Choroid plexus epithelial cell (primary cell): ENCODE measurements at regions not wholly inside any gene's neighbourhood (a gene's known extent, or its start where the extent isn't known, plus 50 kb on each side); places are given as distances from the start of the nearest gene placed in this dataset.

Experiments
- DNase-seq: peaks from one replicate; pipeline ENCODE4 v3.0.0-alpha.2; 2010; ENCODE audit warnings: low read depth
- H3K4me3 ChIP-seq: 2 replicates; pipeline ENCODE4 v1.5.1; 2011; ENCODE audit warnings: low read depth, mild to moderate bottlenecking, control low read depth, low read length, moderate library complexity
- TF ChIP-seq, protein P1 (sequence below): conservative IDR thresholded peaks from 2 replicates; pipeline ENCODE4 v1.5.1; 2011; ENCODE audit warnings: low read depth, mild to moderate bottlenecking, control low read depth, inconsistent platforms, low read length, moderate library complexity

DNA sequence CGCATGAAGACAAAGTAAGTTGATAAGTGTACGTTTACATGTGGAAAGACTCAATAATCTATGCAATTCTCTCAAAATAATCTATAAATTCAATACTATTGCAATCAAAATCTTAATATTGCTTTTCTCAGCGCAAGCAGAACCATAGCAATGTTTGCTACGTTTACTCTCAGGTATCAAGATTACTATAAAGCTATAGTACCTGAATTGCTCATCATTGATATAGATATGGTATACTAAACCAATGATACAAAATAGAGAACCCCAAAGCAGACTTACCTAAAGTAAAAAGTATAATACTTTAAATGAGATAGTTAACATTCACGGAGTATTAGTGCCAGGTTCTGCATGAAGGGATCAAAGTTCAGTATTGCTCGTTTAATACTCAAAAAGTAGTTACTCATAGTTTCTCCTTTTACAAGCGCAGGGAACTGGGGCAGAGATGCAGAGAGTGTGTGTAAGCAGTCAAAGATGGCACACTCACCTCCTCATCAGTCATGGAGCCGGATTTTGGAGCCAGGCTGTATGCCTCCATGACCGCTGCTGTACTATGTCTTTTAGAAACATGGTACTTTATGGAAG lies 391.0 kb upstream of the ID2 start:
- TF ChIP-seq, protein P1, sequence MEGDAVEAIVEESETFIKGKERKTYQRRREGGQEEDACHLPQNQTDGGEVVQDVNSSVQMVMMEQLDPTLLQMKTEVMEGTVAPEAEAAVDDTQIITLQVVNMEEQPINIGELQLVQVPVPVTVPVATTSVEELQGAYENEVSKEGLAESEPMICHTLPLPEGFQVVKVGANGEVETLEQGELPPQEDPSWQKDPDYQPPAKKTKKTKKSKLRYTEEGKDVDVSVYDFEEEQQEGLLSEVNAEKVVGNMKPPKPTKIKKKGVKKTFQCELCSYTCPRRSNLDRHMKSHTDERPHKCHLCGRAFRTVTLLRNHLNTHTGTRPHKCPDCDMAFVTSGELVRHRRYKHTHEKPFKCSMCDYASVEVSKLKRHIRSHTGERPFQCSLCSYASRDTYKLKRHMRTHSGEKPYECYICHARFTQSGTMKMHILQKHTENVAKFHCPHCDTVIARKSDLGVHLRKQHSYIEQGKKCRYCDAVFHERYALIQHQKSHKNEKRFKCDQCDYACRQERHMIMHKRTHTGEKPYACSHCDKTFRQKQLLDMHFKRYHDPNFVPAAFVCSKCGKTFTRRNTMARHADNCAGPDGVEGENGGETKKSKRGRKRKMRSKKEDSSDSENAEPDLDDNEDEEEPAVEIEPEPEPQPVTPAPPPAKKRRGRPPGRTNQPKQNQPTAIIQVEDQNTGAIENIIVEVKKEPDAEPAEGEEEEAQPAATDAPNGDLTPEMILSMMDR = no peak
- DNase-seq = no peak
- no peak overlapping the region for H3K4me3 ChIP-seq

DNA sequence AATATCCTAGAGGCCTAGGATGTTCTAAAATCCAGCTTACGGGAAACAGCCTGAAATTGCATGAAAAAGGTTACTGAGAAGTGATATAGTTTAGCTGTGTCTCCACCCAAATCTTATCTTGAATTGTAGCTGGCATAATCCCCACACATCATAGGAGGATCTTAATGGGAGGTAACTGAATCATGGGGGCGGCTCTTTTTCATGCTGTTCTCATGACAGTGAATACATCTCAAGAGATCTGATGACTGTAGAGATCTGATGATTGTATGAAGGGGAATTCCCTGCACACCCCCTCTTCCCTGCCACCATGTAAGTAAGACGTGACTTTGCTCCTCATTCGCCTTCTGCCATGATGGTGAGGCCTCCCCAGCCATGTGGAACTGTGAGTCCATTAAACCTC lies 385.6 kb upstream of the ID2 start:
- H3K4me3 ChIP-seq = no peak overlapping the region
- TF ChIP-seq, protein P1 = no peak
- DNase-seq = no peak

DNA sequence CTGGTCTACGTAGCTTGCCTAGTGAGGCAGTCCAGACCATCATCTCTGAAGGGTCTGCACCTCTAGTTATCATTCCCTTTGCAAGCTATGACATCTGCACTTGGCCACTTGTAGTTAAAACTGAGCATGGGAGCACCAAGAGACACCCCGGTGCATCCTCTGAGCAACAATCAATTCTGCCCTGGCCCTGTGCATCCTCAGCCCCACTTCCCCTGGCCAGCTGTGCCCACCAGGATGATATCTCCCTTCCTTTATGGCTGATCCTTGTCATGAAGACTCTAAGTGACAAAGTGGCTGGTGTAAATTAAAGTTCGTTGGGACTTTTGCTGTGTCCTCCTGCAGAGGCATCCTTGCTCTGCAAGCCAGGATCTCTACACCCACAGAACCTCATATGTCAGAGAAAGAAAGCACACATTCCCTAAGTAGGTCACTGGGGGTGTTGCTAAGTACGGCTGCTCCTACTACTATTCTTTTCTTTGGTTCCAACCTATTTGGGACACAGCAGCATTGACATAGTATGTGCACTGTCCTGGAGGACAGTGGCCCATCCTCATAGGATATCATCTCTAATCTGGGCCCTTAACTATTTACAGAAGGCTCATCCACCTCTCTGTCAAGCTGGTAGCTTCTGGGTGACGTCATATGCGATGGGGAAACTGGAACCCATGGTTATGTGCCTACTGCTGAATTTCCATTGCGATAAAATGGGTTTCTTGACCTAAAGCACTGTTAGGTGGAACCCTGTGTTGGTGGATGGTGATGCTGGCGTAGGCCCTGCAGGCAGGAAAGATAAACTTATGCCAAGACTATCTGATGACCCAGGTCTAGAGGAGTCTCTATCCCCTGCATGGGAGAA lies 384.3 kb upstream of the ID2 start:
- no peak overlapping the region for H3K4me3 ChIP-seq
- TF ChIP-seq, protein P1 = no peak

DNA sequence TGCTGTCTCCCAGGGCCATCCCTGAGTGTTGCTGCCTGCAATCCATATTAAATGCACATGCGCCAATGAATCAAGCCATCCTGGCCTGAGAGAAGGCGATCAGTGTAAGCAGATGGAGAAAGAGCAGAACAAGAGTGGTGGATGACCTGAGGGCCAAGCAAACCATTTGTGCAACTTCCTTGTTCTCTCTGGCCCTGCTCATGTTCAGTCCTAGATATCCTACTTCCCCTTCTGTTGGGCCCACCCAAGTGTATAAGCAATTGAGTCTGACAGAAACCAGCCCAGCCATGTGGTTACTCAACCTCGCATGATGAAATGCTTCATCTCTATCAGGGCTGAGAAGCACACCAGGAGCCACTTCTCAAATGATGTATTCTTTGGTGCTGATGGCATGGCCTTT lies 383.1 kb upstream of the ID2 start:
- TF ChIP-seq, protein P1 = no peak
- DNase-seq = no peak
- no peak overlapping the region for H3K4me3 ChIP-seq

More for the DNA sequence above, 384.3 kb upstream of the ID2 start:
- DNase-seq = no peak

DNA sequence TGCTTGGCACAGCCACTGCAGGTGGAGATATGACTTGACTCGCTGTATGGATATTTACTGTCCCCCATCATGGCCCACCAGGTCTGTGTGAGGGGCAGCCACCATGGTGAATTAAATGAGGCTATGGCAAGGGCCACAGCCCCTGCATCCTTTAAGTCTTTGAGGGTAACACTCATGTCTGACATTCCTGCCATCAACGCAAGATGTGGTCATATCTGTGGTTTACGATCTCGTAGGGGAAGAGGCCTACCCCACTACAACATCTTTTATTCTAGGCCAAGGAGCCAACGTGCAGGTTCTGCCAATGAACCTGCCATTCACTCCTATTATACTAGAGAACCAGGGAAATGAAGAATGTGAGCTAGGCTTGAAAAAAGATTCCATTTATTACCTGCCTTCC lies 381.6 kb upstream of the ID2 start:
- H3K4me3 ChIP-seq = no peak overlapping the region
- TF ChIP-seq, protein P1 = no peak
- DNase-seq = no peak

DNA sequence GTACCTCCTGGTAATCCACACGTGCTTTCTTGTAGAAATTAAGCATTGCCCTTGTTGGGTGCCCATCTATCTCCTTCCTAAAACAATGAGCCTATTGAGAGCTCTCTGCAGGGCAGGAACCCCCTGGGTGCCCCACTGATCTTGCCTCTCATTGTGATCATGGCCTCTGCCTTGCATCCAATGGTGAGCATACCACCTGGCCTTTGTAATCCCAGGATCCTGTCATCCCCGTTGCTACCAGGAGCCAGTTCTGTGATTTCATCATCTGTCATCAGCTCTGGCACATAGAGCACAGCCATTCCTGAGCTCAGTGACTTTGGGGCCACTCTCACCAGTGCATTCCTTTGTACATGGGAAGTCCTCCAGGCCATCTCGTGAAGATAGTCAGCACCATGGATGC lies 381.0 kb upstream of the ID2 start:
- no peak for DNase-seq
- H3K4me3 ChIP-seq = no peak overlapping the region
- TF ChIP-seq, protein P1 = no peak
